ENCODE measurements at regions not wholly inside any gene's neighbourhood (a gene's known extent, or its start where the extent isn't known, plus 50 kb on each side); places are given as distances from the start of the nearest gene placed in this dataset.

DNA sequence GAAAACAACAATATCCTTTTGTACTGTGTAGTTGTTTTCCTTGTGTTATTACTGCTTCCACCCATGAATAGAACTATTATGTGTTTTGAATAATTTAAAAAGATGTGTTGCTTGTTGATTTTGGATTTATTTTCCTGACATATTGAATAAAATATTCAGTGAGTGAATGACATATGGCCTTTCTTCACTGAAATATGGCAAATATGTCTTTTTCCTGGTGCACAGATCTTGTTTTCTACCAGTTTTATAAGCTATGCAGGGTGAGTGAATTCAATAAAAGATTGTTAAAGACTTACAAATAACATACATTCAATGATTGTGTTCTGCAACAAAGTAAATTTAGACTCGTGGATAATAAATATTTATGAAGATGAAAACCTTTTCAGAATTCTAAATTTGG lies 1216.3 kb upstream of the ADGRL3 start:
- TF ChIP-seq, protein P1, sequence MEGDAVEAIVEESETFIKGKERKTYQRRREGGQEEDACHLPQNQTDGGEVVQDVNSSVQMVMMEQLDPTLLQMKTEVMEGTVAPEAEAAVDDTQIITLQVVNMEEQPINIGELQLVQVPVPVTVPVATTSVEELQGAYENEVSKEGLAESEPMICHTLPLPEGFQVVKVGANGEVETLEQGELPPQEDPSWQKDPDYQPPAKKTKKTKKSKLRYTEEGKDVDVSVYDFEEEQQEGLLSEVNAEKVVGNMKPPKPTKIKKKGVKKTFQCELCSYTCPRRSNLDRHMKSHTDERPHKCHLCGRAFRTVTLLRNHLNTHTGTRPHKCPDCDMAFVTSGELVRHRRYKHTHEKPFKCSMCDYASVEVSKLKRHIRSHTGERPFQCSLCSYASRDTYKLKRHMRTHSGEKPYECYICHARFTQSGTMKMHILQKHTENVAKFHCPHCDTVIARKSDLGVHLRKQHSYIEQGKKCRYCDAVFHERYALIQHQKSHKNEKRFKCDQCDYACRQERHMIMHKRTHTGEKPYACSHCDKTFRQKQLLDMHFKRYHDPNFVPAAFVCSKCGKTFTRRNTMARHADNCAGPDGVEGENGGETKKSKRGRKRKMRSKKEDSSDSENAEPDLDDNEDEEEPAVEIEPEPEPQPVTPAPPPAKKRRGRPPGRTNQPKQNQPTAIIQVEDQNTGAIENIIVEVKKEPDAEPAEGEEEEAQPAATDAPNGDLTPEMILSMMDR (IDR thresholded peaks at IDR 0.05; ENCODE audit: poor library complexity) = no peak
- TF ChIP-seq EZH2 (IDR thresholded peaks at IDR 0.05; ENCODE audit: borderline replicate concordance) = no peak

Data from hepatocyte (in vitro differentiated cells).